ENCODE measurements at regions not wholly inside any gene's neighbourhood (a gene's known extent, or its start where the extent isn't known, plus 50 kb on each side); places are given as distances from the start of the nearest gene placed in this dataset.

DNA sequence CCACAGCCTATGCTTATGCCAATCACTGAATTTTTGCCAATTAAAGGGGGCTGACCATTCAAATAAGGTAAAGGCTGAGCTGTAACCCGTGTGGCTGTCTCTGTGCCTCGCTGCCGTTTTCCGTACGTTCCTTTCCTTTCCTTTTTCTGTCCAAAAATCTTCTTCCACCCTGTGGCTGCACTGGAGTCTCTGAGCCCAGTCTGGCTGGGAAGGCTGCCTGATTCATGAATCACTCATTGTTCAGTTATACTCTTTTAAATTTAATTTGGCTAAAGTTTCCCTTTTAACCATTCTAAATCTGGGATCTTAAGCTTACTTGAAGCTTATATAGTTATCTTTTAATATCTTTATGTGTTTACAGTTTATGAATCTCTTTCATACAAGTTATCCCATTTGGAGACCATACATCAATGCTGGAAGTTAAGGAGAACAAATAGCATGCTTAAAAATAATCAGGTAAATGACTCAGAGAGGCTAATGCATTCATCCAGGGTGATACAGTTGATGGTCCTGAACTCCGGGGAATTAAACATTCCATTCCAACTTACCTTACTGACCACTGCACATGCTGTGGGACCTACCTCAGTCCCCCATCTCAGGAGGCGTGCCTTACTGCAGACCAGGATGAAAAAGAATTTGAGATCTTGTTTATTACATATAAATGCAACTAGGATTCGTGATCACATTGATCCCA is 385.3 kb upstream of the ADARB2 start:
- Mint-ChIP-seq H3K9me3 (peaks cover 0 to 4% (median 0%) of the 10 kb centered on the region in 8 donors), H3K27me3 (peaks cover 0 to 1% of the 10 kb centered on the region in 2 donors), H3K36me3 (no peaks in the 10 kb centered on the region), H3K4me3 (no peak overlapping the region), H3K27ac (no peak overlapping the region), H3K4me1 (no peaks in the 10 kb centered on the region)
- Histone ChIP-seq H3K27ac (ENCODE audit: low read depth, low read length) (no peak overlapping the region), H3K4me3 (ENCODE audit: low read length in 2 of 2) (no peak overlapping the region), H3K9me3 (ENCODE audit: control insufficient read depth in 1 of 2, low read length in 2 of 2) (no peaks in the 10 kb centered on the region), H3K27me3 (ENCODE audit: insufficient read depth, low read length) (no peaks in the 10 kb centered on the region), H3K4me1 (ENCODE audit: insufficient read depth, low read length) (no peaks in the 10 kb centered on the region), H3K36me3 (ENCODE audit: insufficient read depth, low read length) (no peaks in the 10 kb centered on the region)
- no peak for DNase-seq
- ChIA-PET CTCF (ENCODE audit: partially characterized antibody) (no interaction called here), POLR2A (ENCODE audit: partially characterized antibody) (no interaction called here)
- intact Hi-C loops (cut with micrococcal nuclease): no loop called here

DNA sequence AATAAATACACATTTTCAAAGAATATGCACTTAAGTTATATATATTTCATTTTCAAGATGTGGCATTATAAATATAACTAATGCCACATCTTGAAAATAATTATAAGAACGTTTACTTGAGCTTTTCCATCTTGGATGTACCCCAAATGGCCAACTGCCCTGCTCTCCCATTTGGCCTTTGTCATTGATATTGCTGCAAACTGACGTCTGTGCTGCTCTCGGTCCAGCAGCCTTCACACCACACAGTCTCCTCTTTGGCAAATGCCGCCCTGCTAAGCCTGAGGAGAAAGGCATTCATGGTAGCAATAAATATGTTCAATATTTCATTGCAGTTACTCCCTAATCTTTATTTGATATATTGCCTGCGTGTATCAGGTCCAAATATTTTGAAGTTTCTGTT is 384.6 kb upstream of the ADARB2 start:
- intact Hi-C loops (cut with micrococcal nuclease): no loop called here
- peaks cover 0 to 3% of the 10 kb centered on the region in 2 donors for H3K27me3 Mint-ChIP-seq
- CTCF ChIA-PET (ENCODE audit: partially characterized antibody): no interaction called here
- H3K9me3 Mint-ChIP-seq: peaks cover 0 to 2% (median 0%) of the 10 kb centered on the region in 8 donors
- H3K36me3 ChIP-seq (ENCODE audit: insufficient read depth, low read length): no peaks in the 10 kb centered on the region
- H3K27ac Mint-ChIP-seq: no peak overlapping the region
- no peaks in the 10 kb centered on the region for H3K27me3 ChIP-seq (ENCODE audit: insufficient read depth, low read length)
- no peak overlapping the region for H3K4me3 ChIP-seq (ENCODE audit: low read length in 2 of 2)
- H3K9me3 ChIP-seq (ENCODE audit: control insufficient read depth in 1 of 2, low read length in 2 of 2): no peaks in the 10 kb centered on the region
- POLR2A ChIA-PET (ENCODE audit: partially characterized antibody): no interaction called here
- H3K4me3 Mint-ChIP-seq: no peak overlapping the region
- no peaks in the 10 kb centered on the region for H3K4me1 ChIP-seq (ENCODE audit: insufficient read depth, low read length)
- no peak for DNase-seq
- H3K27ac ChIP-seq (ENCODE audit: low read depth, low read length): no peak overlapping the region
- no peaks in the 10 kb centered on the region for H3K4me1 Mint-ChIP-seq
- H3K36me3 Mint-ChIP-seq: no peaks in the 10 kb centered on the region

DNA sequence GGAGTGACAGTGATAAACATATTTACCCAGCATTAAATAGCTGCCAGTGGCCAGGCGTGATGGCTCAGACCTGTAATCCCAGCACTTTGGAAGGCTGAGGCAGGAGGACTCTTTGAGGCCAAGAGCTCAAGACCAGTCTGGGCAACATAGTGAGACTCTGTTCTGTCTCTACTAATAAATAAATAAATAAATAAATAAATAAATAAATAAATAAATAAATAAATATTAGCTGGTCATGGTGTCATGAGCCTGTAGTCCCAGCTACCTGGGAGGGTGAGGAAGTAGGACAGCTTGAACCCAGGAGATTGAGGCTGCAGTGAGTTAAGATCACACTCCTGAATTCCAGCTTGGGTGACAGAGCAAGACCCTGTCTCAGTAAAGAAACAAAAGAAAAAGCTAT is 384.0 kb upstream of the ADARB2 start:
- Histone ChIP-seq H3K4me1 (ENCODE audit: insufficient read depth, low read length) (no peaks in the 10 kb centered on the region), H3K27ac (ENCODE audit: low read depth, low read length) (no peak overlapping the region), H3K4me3 (ENCODE audit: low read length in 2 of 2) (no peak overlapping the region), H3K9me3 (ENCODE audit: control insufficient read depth in 1 of 2, low read length in 2 of 2) (no peaks in the 10 kb centered on the region), H3K36me3 (ENCODE audit: insufficient read depth, low read length) (no peaks in the 10 kb centered on the region), H3K27me3 (ENCODE audit: insufficient read depth, low read length) (no peaks in the 10 kb centered on the region)
- ChIA-PET CTCF (ENCODE audit: partially characterized antibody) (no interaction called here), POLR2A (ENCODE audit: partially characterized antibody) (no interaction called here)
- intact Hi-C loops (cut with micrococcal nuclease): no loop called here
- Mint-ChIP-seq H3K27ac (no peak overlapping the region), H3K27me3 (peaks cover 0 to 3% of the 10 kb centered on the region in 2 donors), H3K4me1 (no peaks in the 10 kb centered on the region), H3K9me3 (no peaks in the 10 kb centered on the region), H3K4me3 (no peak overlapping the region), H3K36me3 (no peaks in the 10 kb centered on the region)
- no peak for DNase-seq

DNA sequence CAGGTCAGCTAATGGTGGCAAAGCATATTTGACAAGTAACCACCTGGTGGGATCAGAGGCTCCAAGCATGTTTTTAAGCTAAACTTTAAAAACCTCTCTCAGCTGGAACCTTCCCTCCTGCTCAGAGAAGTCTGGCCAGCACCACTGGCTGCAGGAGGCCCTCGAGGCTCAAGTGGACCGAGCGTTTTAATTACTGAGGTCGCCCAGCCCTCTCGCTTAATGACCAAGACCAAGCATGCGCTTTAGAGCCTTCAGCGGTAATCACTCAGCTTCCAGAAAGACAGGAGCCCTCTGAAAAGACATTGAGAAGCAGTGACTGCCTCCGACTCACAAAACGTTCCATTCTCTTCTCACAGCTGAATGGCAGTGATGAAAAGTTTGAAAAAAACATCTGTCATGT is 383.4 kb upstream of the ADARB2 start:
- ChIA-PET POLR2A (ENCODE audit: partially characterized antibody) (no interaction called here), CTCF (ENCODE audit: partially characterized antibody) (no interaction called here)
- Histone ChIP-seq H3K4me3 (ENCODE audit: low read length in 2 of 2) (no peak overlapping the region), H3K27ac (ENCODE audit: low read depth, low read length) (no peak overlapping the region), H3K4me1 (ENCODE audit: insufficient read depth, low read length) (no peaks in the 10 kb centered on the region), H3K9me3 (ENCODE audit: control insufficient read depth in 1 of 2, low read length in 2 of 2) (no peaks in the 10 kb centered on the region), H3K36me3 (ENCODE audit: insufficient read depth, low read length) (no peaks in the 10 kb centered on the region), H3K27me3 (ENCODE audit: insufficient read depth, low read length) (no peaks in the 10 kb centered on the region)
- Mint-ChIP-seq H3K9me3 (no peaks in the 10 kb centered on the region), H3K4me1 (no peaks in the 10 kb centered on the region), H3K4me3 (no peak overlapping the region), H3K27ac (no peak overlapping the region), H3K36me3 (no peaks in the 10 kb centered on the region), H3K27me3 (peaks cover 0 to 3% of the 10 kb centered on the region in 2 donors)
- intact Hi-C loops (cut with micrococcal nuclease): no loop called here
- no peak for DNase-seq

DNA sequence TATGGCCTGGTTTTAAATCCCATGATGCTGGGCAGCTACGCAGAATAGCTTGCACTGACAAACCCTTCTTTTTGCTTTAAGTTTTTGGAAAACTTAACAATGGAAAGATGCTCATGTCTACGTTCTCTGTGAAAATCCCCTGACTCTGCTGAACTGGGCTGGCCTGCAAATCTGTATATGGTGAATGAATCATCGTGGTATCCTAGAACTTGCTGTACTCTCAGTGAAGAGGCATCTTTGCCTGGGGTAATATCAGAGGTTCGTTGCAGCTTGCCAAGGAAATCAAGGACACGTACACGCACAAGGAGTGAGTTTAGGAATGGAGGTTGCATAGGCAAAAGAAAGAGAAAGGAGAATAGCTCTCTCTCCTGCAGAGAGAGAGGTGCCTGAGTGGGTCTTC is 382.0 kb upstream of the ADARB2 start:
- no peaks in the 10 kb centered on the region for H3K9me3 ChIP-seq (ENCODE audit: control insufficient read depth in 1 of 2, low read length in 2 of 2)

DNA sequence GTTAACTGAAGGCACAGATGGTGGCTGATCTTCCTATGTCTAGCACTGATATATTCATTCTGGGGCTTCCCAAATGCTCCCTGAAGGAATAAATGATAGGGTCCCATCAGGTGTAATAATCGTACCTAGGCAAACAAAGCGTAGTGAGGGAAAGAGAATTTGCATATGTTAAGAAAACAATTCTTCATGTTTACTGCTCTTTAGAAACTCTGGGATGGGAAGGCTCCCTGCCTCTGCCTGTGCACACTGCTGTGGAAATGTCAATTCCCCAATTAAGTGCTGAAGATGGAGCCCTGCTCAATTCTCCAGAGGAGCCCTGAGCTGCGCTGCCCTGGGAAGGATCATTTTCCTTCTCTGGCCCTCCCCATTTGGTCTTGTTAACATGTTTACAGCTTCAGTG is 380.9 kb upstream of the ADARB2 start:
- H3K4me3 ChIP-seq (ENCODE audit: low read length in 2 of 2): no peak overlapping the region
- no peak for DNase-seq
- peaks cover 0 to 3% of the 10 kb centered on the region in 2 donors for H3K27me3 Mint-ChIP-seq
- ChIA-PET POLR2A (ENCODE audit: partially characterized antibody) (no interaction called here), CTCF (ENCODE audit: partially characterized antibody) (no interaction called here)
- no peaks in the 10 kb centered on the region for H3K27me3 ChIP-seq (ENCODE audit: insufficient read depth, low read length)
- no peaks in the 10 kb centered on the region for H3K4me1 ChIP-seq (ENCODE audit: insufficient read depth, low read length)
- H3K27ac Mint-ChIP-seq: no peak overlapping the region
- no peaks in the 10 kb centered on the region for H3K9me3 Mint-ChIP-seq
- H3K27ac ChIP-seq (ENCODE audit: low read depth, low read length): no peak overlapping the region
- H3K4me3 Mint-ChIP-seq: no peak overlapping the region
- intact Hi-C loops (cut with micrococcal nuclease): no loop called here
- H3K9me3 ChIP-seq (ENCODE audit: control insufficient read depth in 1 of 2, low read length in 2 of 2): no peaks in the 10 kb centered on the region
- no peaks in the 10 kb centered on the region for H3K36me3 ChIP-seq (ENCODE audit: insufficient read depth, low read length)
- no peaks in the 10 kb centered on the region for H3K4me1 Mint-ChIP-seq
- no peaks in the 10 kb centered on the region for H3K36me3 Mint-ChIP-seq

More for the DNA sequence above, 382.0 kb upstream of the ADARB2 start:
- CTCF ChIA-PET (ENCODE audit: partially characterized antibody): interaction anchor here (1.2 kb wide), 1 partner anchor 18 kb away, joined by 4 read pairs; no protein-coding TSS in a partner anchor
- Histone ChIP-seq H3K27me3 (ENCODE audit: insufficient read depth, low read length) (no peaks in the 10 kb centered on the region), H3K4me3 (ENCODE audit: low read length in 2 of 2) (no peak overlapping the region), H3K36me3 (ENCODE audit: insufficient read depth, low read length) (no peaks in the 10 kb centered on the region), H3K27ac (ENCODE audit: low read depth, low read length) (no peak overlapping the region), H3K4me1 (ENCODE audit: insufficient read depth, low read length) (no peaks in the 10 kb centered on the region)
- H3K4me3 Mint-ChIP-seq: no peak overlapping the region
- H3K9me3 Mint-ChIP-seq: no peaks in the 10 kb centered on the region
- POLR2A ChIA-PET (ENCODE audit: partially characterized antibody): no interaction called here
- H3K36me3 Mint-ChIP-seq: no peaks in the 10 kb centered on the region
- DNase-seq: no peak
- H3K27ac Mint-ChIP-seq: no peak overlapping the region
- H3K4me1 Mint-ChIP-seq: no peaks in the 10 kb centered on the region
- peaks cover 0 to 3% of the 10 kb centered on the region in 2 donors for H3K27me3 Mint-ChIP-seq
- intact Hi-C loops (cut with micrococcal nuclease): no loop called here

DNA sequence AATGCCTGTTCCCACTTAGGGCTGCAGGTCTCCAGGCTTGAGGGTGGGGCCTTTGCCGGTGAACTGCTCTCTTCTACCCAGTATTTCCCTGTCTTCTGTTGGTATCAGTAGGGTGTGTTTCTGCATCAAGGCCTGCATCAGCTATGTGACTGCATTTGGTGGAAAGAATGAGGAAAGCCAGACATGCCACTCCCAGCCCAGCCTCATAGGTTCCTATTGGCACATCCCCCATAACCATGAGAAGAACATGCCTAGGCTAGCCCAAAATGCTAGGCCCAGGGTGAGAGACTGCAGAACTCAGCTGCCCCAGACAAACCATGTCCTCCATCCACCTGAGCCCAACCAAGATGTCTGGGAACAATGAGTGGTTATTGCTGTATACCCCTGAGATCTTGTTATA is 380.3 kb upstream of the ADARB2 start:
- Histone ChIP-seq H3K4me1 (ENCODE audit: insufficient read depth, low read length) (no peaks in the 10 kb centered on the region), H3K4me3 (ENCODE audit: low read length in 2 of 2) (no peak overlapping the region), H3K27ac (ENCODE audit: low read depth, low read length) (no peak overlapping the region), H3K27me3 (ENCODE audit: insufficient read depth, low read length) (no peaks in the 10 kb centered on the region), H3K36me3 (ENCODE audit: insufficient read depth, low read length) (no peaks in the 10 kb centered on the region), H3K9me3 (ENCODE audit: control insufficient read depth in 1 of 2, low read length in 2 of 2) (no peaks in the 10 kb centered on the region)
- H3K36me3 Mint-ChIP-seq: no peaks in the 10 kb centered on the region
- no peak for DNase-seq
- no peak overlapping the region for H3K4me3 Mint-ChIP-seq
- intact Hi-C loops (cut with micrococcal nuclease): no loop called here
- H3K27me3 Mint-ChIP-seq: peaks cover 0 to 3% of the 10 kb centered on the region in 2 donors
- H3K4me1 Mint-ChIP-seq: no peaks in the 10 kb centered on the region
- POLR2A ChIA-PET (ENCODE audit: partially characterized antibody): no interaction called here
- no peaks in the 10 kb centered on the region for H3K9me3 Mint-ChIP-seq
- no peak overlapping the region for H3K27ac Mint-ChIP-seq
- CTCF ChIA-PET (ENCODE audit: partially characterized antibody): no interaction called here

DNA sequence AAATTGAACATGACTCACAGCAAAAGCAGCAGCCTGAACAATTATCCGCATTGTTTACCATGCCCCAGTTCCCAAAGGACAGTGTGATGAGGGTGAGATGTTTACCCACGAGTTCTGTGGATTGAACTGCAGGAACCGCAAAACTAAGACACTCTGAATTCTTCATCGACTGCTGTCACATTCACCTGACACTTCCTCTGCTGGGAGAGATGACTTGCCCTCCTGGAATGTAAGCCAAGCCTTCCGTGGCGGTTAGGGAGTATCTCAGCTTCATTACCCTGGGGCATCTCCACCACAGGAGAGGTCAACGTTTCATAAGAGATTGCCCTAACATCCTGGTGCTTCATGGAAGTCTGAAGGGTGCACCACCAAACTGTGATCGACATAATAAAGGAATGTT is 374.6 kb upstream of the ADARB2 start:
- DNase-seq: no peak
- H3K27me3 Mint-ChIP-seq: no peaks in the 10 kb centered on the region
- no peak overlapping the region for H3K27ac ChIP-seq (ENCODE audit: low read depth, low read length)
- H3K4me3 Mint-ChIP-seq: no peak overlapping the region
- ChIA-PET POLR2A (ENCODE audit: partially characterized antibody) (no interaction called here), CTCF (ENCODE audit: partially characterized antibody) (interaction anchor here (1.0 kb wide), 1 partner anchor 12 kb away, joined by 3 read pairs; no protein-coding TSS in a partner anchor)
- H3K27me3 ChIP-seq (ENCODE audit: insufficient read depth, low read length): no peaks in the 10 kb centered on the region
- H3K36me3 Mint-ChIP-seq: no peaks in the 10 kb centered on the region
- H3K4me1 Mint-ChIP-seq: no peaks in the 10 kb centered on the region
- H3K4me1 ChIP-seq (ENCODE audit: insufficient read depth, low read length): no peaks in the 10 kb centered on the region
- no peaks in the 10 kb centered on the region for H3K36me3 ChIP-seq (ENCODE audit: insufficient read depth, low read length)
- no peaks in the 10 kb centered on the region for H3K9me3 ChIP-seq (ENCODE audit: control insufficient read depth in 1 of 2, low read length in 2 of 2)
- H3K9me3 Mint-ChIP-seq: peaks cover 0 to 2% (median 0%) of the 10 kb centered on the region in 8 donors
- H3K27ac Mint-ChIP-seq: no peak overlapping the region
- intact Hi-C loops (cut with micrococcal nuclease): no loop called here
- H3K4me3 ChIP-seq (ENCODE audit: low read length in 2 of 2): no peak overlapping the region
